Breast epithelium (tissue), 4 donors: ENCODE measurements at regions not wholly inside any gene's neighbourhood (a gene's known extent, or its start where the extent isn't known, plus 50 kb on each side); places are given as distances from the start of the nearest gene placed in this dataset.

Source experiments
- DNase-seq, 2 donors: peaks; one replicate each; pipeline ENCODE4 v3.0.0-alpha.2; 2019; ENCODE audit warnings: low spot score in 2 of 2
- H3K27ac ChIP-seq, 2 donors: fragments of 200-600 bp; sonication (generic) in 1 of 2; one replicate each; pipeline ENCODE4 v1.5.1; 2016 to 2019; ENCODE audit warnings: mild to moderate bottlenecking in 1 of 2
- H3K27me3 ChIP-seq, 2 donors: fragments of 200-600 bp; sonication (generic) in 1 of 2; one replicate each; pipeline versions ENCODE4 v1.5.1 to v1.6.0; 2017 to 2019; ENCODE audit warnings: control low read depth in 1 of 2, mild to moderate bottlenecking in 1 of 2
- H3K36me3 ChIP-seq: fragments of 200-600 bp; one replicate; pipeline ENCODE4 v1.5.1; 2019
- H3K4me1 ChIP-seq, 2 donors: fragments of 200-600 bp; sonication (generic); one replicate each; pipeline ENCODE4 v1.5.1; 2016 to 2019; ENCODE audit warnings: control low read depth in 1 of 2
- H3K4me3 ChIP-seq, 3 donors: fragments of 200-600 bp; sonication (generic); 1 replicate in 2 of 3; 2 replicates in 1 of 3; pipeline ENCODE4 v1.5.1; 2016 to 2019; ENCODE audit warnings: mild to moderate bottlenecking in 3 of 3, moderate library complexity in 2 of 3
- H3K9me3 ChIP-seq, 2 donors: fragments of 200-600 bp; sonication (generic) in 1 of 2; one replicate each; pipeline ENCODE4 v1.5.1; 2016 to 2019; ENCODE audit warnings: control low read depth in 1 of 2
- POLR2A ChIP-seq: fragments of 450-650 bp; IDR thresholded peaks from one replicate; pipeline ENCODE4 v1.6.1; 2016; ENCODE audit warnings: antibody characterized with exemption, mild to moderate bottlenecking, moderate library complexity
- POLR2AphosphoS5 ChIP-seq, 3 donors: sonication (generic); formaldehyde crosslinking; IDR thresholded peaks; one replicate each; pipeline ENCODE4 v1.6.1; 2017; ENCODE audit warnings: antibody characterized with exemption in 3 of 3
- intact Hi-C: fragments of 100-400 bp; cut with DNase I; formaldehyde crosslinking; loops from one replicate; pipeline ENCODE4 v1.15.1; 2023; ENCODE audit warnings: low total_unique reads
- TF ChIP-seq, protein P1 (sequence below), 3 donors: fragments of 450-650 bp; IDR thresholded peaks; one replicate each; pipeline ENCODE4 v1.5.1; 2016 to 2017; ENCODE audit warnings: antibody characterized with exemption in 3 of 3, mild to moderate bottlenecking in 3 of 3, moderate library complexity in 3 of 3

DNA sequence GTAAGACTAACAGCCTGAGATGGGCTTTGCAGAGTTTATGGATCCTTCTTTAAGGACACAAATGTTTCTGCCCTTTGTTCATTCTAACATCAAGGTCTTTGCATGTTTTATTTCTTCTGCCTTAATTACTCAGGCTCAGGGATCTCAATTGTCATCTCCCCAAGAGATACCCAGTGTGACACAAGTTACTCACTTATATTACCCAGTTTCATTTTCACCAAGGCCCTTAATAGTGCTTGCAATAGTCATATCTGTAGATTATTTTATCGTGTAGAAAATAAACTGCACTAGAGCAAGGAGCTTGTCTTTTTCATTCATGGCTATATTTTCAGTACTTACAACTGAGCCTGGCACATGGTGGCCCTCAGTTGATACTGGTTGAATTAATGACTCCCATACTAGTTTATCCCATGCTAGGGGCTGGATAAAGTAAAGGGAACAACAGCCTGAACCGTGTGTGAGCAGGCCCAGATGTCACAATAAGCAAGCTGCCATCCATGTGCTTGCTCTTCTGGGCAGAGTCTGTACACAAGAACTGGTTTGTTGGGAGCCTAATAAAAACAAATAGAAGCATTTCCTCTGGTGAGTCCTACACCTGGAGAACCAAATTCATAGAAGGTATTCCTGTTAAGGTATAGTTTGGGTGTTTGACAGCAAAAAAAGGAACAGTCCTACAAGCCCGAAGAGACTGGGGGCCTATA is 112.5 kb upstream of the CD180 start:
- Histone ChIP-seq H3K27me3 (no peaks in the 10 kb centered on the region), H3K4me1 (peaks cover 0 to 7% of the 10 kb centered on the region in 2 donors), H3K9me3 (no peaks in the 10 kb centered on the region), H3K27ac (no peak overlapping the region), H3K4me3 (no peak overlapping the region), H3K36me3 (no peaks in the 10 kb centered on the region)
- no peak for TF ChIP-seq POLR2AphosphoS5 (IDR thresholded peaks at IDR 0.05)
- TF ChIP-seq, protein P1, sequence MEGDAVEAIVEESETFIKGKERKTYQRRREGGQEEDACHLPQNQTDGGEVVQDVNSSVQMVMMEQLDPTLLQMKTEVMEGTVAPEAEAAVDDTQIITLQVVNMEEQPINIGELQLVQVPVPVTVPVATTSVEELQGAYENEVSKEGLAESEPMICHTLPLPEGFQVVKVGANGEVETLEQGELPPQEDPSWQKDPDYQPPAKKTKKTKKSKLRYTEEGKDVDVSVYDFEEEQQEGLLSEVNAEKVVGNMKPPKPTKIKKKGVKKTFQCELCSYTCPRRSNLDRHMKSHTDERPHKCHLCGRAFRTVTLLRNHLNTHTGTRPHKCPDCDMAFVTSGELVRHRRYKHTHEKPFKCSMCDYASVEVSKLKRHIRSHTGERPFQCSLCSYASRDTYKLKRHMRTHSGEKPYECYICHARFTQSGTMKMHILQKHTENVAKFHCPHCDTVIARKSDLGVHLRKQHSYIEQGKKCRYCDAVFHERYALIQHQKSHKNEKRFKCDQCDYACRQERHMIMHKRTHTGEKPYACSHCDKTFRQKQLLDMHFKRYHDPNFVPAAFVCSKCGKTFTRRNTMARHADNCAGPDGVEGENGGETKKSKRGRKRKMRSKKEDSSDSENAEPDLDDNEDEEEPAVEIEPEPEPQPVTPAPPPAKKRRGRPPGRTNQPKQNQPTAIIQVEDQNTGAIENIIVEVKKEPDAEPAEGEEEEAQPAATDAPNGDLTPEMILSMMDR (IDR thresholded peaks at IDR 0.05) = no peak
- no peak for TF ChIP-seq POLR2A
- intact Hi-C loops = no loop called here
- DNase-seq = no peak

GRCh38 chr5:67306965-67307607 is 110.5 kb upstream of the CD180 start:
- no peak for TF ChIP-seq POLR2A
- TF ChIP-seq, protein P1 (IDR thresholded peaks at IDR 0.05) = no peak
- TF ChIP-seq POLR2AphosphoS5 (IDR thresholded peaks at IDR 0.05) = no peak
- Histone ChIP-seq H3K9me3 (no peaks in the 10 kb centered on the region), H3K36me3 (no peaks in the 10 kb centered on the region), H3K27me3 (no peaks in the 10 kb centered on the region), H3K4me3 (no peak overlapping the region), H3K27ac (peak overlapping the region; percentile 65 to 82), H3K4me1 (peaks cover 0 to 7% of the 10 kb centered on the region in 2 donors)
- peak in 1 of 2 donors; percentile 44 for DNase-seq
- intact Hi-C loops = no loop called here

GRCh38 chr5:67305913-67306710 is 109.5 kb upstream of the CD180 start:
- H3K9me3 ChIP-seq = no peaks in the 10 kb centered on the region
- TF ChIP-seq POLR2A (no peak), POLR2AphosphoS5 (IDR thresholded peaks at IDR 0.05) (no peak)
- TF ChIP-seq, protein P1 (IDR thresholded peaks at IDR 0.05) = no peak
- no peak for DNase-seq
- no peaks in the 10 kb centered on the region for H3K36me3 ChIP-seq
- intact Hi-C loops = no loop called here
- peaks cover 0 to 7% of the 10 kb centered on the region in 2 donors for H3K4me1 ChIP-seq
- H3K4me3 ChIP-seq = no peak overlapping the region
- no peaks in the 10 kb centered on the region for H3K27me3 ChIP-seq
- H3K27ac ChIP-seq = peak overlapping the region; percentile 65 to 82

- Histone ChIP-seq H3K27me3 (no peaks in the 10 kb centered on the region), H3K27ac (peak overlapping the region; percentile 65 to 82), H3K36me3 (no peaks in the 10 kb centered on the region), H3K4me3 (no peak overlapping the region), H3K9me3 (no peaks in the 10 kb centered on the region), H3K4me1 (peaks cover 0 to 7% of the 10 kb centered on the region in 2 donors)
- DNase-seq = no peak
- TF ChIP-seq POLR2A (no peak), POLR2AphosphoS5 (IDR thresholded peaks at IDR 0.05) (no peak)
- TF ChIP-seq, protein P1 (IDR thresholded peaks at IDR 0.05) = no peak
- intact Hi-C loops = no loop called here
Observed at GRCh38 chr5:67305401-67305800, 108.8 kb upstream of the CD180 start.
